HL-60 (cell line): ENCODE measurements at regions not wholly inside any gene's neighbourhood (a gene's known extent, or its start where the extent isn't known, plus 50 kb on each side); places are given as distances from the start of the nearest gene placed in this dataset.
A peak's percentile ranks its signal among the peaks of the same experiment; 100 is the strongest.
"Not testable (repeated sequence)": the region's sequence is repeated elsewhere in the genome, so short reads cannot be mapped to it uniquely, and the experiment has no call there.

Experiments used
- DNase-seq, 2 experiments: peaks; one replicate each; pipeline ENCODE4 v3.0.0-alpha.2; 2010 to 2020; ENCODE audit warnings: low read depth in 1 of 2, low spot score in 1 of 2
- H3K27ac ChIP-seq: fragments of 250-450 bp; sonication (Bioruptor Pico); replicated peaks from 2 replicates; pipeline ENCODE4 v1.5.1; 2020; ENCODE audit warnings: mild to moderate bottlenecking, moderate library complexity
- H3K27me3 ChIP-seq: fragments of 250-450 bp; sonication (Bioruptor Pico); 2 replicates; pipeline ENCODE4 v1.5.1; 2021; ENCODE audit warnings: mild to moderate bottlenecking, moderate library complexity; ENCODE audit not compliant: insufficient read depth, poor library complexity, severe bottlenecking
- H3K4me3 ChIP-seq: replicated peaks from 2 replicates; pipeline ENCODE4 v1.5.1; 2011; ENCODE audit warnings: mild to moderate bottlenecking, control low read depth, low read length; ENCODE audit not compliant: insufficient read depth
- GABPA ChIP-seq: IDR thresholded peaks from 2 replicates; pipeline ENCODE4 v1.6.1; 2012; ENCODE audit warnings: low read depth
- POLR2AphosphoS5 ChIP-seq: IDR thresholded peaks from 2 replicates; pipeline ENCODE4 v1.6.1; 2012; ENCODE audit warnings: low read depth
- SPI1 ChIP-seq: IDR thresholded peaks from 2 replicates; pipeline ENCODE4 v1.6.1; 2012; ENCODE audit warnings: low read depth, mild to moderate bottlenecking, borderline replicate concordance
- TF ChIP-seq, protein P1 (sequence below): IDR thresholded peaks from 2 replicates; pipeline ENCODE4 v1.6.1; 2012; ENCODE audit warnings: low read depth; ENCODE audit not compliant: insufficient replicate concordance
- TF ChIP-seq, protein P2 (sequence below): IDR thresholded peaks from one replicate; pipeline ENCODE4 v1.5.1; 2011; ENCODE audit warnings: low read length, control low read depth, inconsistent platforms; ENCODE audit not compliant: insufficient read depth

DNA sequence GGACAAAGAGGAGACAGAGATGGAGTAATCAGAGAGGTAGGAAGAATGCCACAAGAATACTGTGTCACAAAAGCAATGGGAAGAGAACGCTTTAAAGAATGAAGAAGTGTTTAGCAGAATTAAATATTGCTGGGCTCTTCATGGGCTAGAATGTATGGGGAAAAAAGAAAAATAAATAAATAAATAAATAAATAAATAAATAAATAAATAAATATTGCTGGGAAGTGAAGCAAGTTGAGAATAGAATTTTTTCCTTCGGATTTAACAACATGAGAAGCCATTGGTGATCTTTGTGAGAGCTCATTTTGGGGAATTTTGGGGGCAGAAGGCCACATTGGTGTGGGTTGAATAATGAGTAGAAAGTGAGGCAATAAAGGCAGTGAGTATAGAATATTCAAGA lies 59.7 kb upstream of the FRMPD3 start:
- Histone ChIP-seq H3K27ac (no peak overlapping the region), H3K27me3 (peaks cover under 1% of the 10 kb centered on the region), H3K4me3 (no peak overlapping the region)
- no peak for DNase-seq
- TF ChIP-seq, protein P1, sequence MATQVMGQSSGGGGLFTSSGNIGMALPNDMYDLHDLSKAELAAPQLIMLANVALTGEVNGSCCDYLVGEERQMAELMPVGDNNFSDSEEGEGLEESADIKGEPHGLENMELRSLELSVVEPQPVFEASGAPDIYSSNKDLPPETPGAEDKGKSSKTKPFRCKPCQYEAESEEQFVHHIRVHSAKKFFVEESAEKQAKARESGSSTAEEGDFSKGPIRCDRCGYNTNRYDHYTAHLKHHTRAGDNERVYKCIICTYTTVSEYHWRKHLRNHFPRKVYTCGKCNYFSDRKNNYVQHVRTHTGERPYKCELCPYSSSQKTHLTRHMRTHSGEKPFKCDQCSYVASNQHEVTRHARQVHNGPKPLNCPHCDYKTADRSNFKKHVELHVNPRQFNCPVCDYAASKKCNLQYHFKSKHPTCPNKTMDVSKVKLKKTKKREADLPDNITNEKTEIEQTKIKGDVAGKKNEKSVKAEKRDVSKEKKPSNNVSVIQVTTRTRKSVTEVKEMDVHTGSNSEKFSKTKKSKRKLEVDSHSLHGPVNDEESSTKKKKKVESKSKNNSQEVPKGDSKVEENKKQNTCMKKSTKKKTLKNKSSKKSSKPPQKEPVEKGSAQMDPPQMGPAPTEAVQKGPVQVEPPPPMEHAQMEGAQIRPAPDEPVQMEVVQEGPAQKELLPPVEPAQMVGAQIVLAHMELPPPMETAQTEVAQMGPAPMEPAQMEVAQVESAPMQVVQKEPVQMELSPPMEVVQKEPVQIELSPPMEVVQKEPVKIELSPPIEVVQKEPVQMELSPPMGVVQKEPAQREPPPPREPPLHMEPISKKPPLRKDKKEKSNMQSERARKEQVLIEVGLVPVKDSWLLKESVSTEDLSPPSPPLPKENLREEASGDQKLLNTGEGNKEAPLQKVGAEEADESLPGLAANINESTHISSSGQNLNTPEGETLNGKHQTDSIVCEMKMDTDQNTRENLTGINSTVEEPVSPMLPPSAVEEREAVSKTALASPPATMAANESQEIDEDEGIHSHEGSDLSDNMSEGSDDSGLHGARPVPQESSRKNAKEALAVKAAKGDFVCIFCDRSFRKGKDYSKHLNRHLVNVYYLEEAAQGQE = no peak
- TF ChIP-seq, protein P2, sequence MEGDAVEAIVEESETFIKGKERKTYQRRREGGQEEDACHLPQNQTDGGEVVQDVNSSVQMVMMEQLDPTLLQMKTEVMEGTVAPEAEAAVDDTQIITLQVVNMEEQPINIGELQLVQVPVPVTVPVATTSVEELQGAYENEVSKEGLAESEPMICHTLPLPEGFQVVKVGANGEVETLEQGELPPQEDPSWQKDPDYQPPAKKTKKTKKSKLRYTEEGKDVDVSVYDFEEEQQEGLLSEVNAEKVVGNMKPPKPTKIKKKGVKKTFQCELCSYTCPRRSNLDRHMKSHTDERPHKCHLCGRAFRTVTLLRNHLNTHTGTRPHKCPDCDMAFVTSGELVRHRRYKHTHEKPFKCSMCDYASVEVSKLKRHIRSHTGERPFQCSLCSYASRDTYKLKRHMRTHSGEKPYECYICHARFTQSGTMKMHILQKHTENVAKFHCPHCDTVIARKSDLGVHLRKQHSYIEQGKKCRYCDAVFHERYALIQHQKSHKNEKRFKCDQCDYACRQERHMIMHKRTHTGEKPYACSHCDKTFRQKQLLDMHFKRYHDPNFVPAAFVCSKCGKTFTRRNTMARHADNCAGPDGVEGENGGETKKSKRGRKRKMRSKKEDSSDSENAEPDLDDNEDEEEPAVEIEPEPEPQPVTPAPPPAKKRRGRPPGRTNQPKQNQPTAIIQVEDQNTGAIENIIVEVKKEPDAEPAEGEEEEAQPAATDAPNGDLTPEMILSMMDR = no peak
- TF ChIP-seq SPI1 (no peak), POLR2AphosphoS5 (no peak), GABPA (no peak)

DNA sequence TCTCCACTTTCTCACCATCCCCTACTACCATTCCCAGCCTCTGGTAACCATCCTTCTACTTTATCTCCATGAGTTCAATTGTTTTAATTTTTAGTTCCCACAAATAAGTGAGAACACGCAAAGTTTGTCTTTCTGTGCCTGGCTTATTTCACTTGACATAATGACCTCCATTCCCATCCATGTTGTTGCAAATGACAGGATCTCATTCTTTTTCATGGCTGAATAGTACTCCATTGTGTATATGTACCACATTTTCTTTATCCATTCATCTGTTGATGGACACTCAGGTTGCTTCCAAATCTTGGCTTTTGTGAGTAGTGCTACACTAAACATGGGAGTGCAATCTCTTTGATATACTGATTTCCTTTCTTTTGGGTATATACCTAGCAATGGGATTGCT lies 55.8 kb upstream of the FRMPD3 start:
- not testable (repeated sequence) for DNase-seq, H3K4me3 ChIP-seq, H3K27me3 ChIP-seq, H3K27ac ChIP-seq

DNA sequence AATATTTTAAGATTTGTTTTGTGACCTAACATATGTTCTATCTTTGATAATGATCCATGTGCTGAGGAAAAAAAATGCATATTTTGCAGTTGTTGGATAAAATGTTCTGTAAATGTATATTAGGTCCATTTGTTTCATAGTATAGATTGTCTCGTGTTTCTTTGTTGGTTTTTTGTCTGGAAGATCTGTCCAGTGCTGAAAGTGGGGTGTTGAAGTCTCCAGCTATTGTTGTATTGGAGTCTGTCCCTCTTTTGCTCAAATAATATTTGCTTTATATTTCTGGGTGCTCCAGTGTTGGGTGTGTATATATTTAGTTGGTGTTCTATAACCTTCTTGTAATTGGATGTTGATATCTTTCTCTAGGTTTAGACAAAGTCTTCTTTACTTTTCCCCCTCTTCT lies 53.2 kb upstream of the FRMPD3 start:
- no peaks in the 10 kb centered on the region for H3K27me3 ChIP-seq
- no peak for DNase-seq
- no peak overlapping the region for H3K4me3 ChIP-seq
- TF ChIP-seq, protein P1 = peak; percentile 72
- no peak for TF ChIP-seq GABPA
- TF ChIP-seq, protein P2 = no peak
- TF ChIP-seq SPI1 = no peak
- TF ChIP-seq POLR2AphosphoS5 = no peak
- no peak overlapping the region for H3K27ac ChIP-seq

DNA sequence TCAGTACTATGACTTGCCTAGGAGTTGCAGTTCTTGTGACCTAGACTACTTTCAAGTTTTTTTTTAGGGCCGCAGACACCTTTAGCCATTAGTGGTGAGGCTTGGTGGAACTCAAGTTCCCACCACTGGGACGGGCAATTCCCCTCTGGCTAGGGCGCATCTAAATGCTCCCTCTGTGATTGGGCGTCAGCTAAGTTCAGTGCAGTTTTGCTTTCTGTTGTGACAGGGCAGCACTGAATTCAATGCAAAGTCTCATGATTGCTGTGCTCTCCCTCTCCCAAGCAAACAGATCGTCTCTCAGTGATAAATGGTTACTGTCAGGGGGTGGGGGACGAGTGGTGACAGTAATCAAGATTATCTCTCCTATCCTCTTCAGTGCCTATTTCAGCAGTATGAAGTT lies 52.7 kb upstream of the FRMPD3 start:
- DNase-seq = no peak
- Histone ChIP-seq H3K27ac (no peak overlapping the region), H3K27me3 (no peaks in the 10 kb centered on the region), H3K4me3 (no peak overlapping the region)
- no peak for TF ChIP-seq SPI1
- no peak for TF ChIP-seq POLR2AphosphoS5
- TF ChIP-seq, protein P2 = no peak
- no peak for TF ChIP-seq GABPA
- TF ChIP-seq, protein P1 = no peak
